ENCODE measurements at regions not wholly inside any gene's neighbourhood (a gene's known extent, or its start where the extent isn't known, plus 50 kb on each side); places are given as distances from the start of the nearest gene placed in this dataset.
A peak's percentile ranks its signal among the peaks of the same experiment; 100 is the strongest.
"Not testable (repeated sequence)": the region's sequence is repeated elsewhere in the genome, so short reads cannot be mapped to it uniquely, and the experiment has no call there.

GRCh38 chr2:57407772-57408201 is 638.8 kb upstream of the VRK2 start:
- Histone ChIP-seq H3K36me3 (ENCODE audit: control insufficient read depth in 2 of 3, insufficient read depth in 3 of 3, low read length in 3 of 3) (no peaks in the 10 kb centered on the region), H3K4me1 (ENCODE audit: control insufficient read depth in 2 of 2, insufficient read depth in 2 of 2, low read length in 2 of 2) (no peaks in the 10 kb centered on the region), H3K4me3 (ENCODE audit: low read length) (no peak overlapping the region), H3K27me3 (ENCODE audit: control insufficient read depth in 2 of 2, insufficient read depth in 2 of 2, low read length in 2 of 2) (no peaks in the 10 kb centered on the region), H3K9me3 (ENCODE audit: control insufficient read depth in 2 of 3, low read length in 3 of 3) (no peaks in the 10 kb centered on the region), H3K27ac (ENCODE audit: low read depth, low read length) (no peak overlapping the region)
- no peaks in the 10 kb centered on the region for H3K27me3 Mint-ChIP-seq
- DNase-seq, result no peak
- H3K9me3 Mint-ChIP-seq, result peaks cover 0 to 32% (median 20%) of the 10 kb centered on the region in 11 donors
- no peak overlapping the region for H3K27ac Mint-ChIP-seq
- no peaks in the 10 kb centered on the region for H3K4me1 Mint-ChIP-seq
- no peaks in the 10 kb centered on the region for H3K36me3 Mint-ChIP-seq
- intact Hi-C loops (cut with micrococcal nuclease), result no loop called here
- ATAC-seq, result no peak
- no peak overlapping the region for H3K4me3 Mint-ChIP-seq
- ChIA-PET POLR2A (no interaction called here), CTCF (no interaction called here)

- ATAC-seq, result no peak
These were observed 638.0 kb upstream of the VRK2 start for GRCh38 chr2:57408587-57408986.

GRCh38 chr2:57417007-57417406 is 629.6 kb upstream of the VRK2 start:
- Histone ChIP-seq H3K9me3 (ENCODE audit: control insufficient read depth in 2 of 3, low read length in 3 of 3) (no peaks in the 10 kb centered on the region), H3K27me3 (ENCODE audit: control insufficient read depth in 2 of 2, insufficient read depth in 2 of 2, low read length in 2 of 2) (no peaks in the 10 kb centered on the region), H3K36me3 (ENCODE audit: control insufficient read depth in 2 of 3, insufficient read depth in 3 of 3, low read length in 3 of 3) (no peaks in the 10 kb centered on the region), H3K27ac (ENCODE audit: low read depth, low read length) (no peak overlapping the region), H3K4me3 (ENCODE audit: low read length) (no peak overlapping the region), H3K4me1 (ENCODE audit: control insufficient read depth in 2 of 2, insufficient read depth in 2 of 2, low read length in 2 of 2) (no peaks in the 10 kb centered on the region)
- H3K27me3 Mint-ChIP-seq, result no peaks in the 10 kb centered on the region
- peaks cover 0 to 38% (median 21%) of the 10 kb centered on the region in 11 donors for H3K9me3 Mint-ChIP-seq
- no peaks in the 10 kb centered on the region for H3K36me3 Mint-ChIP-seq
- intact Hi-C loops (cut with micrococcal nuclease), result no loop called here
- no peak for DNase-seq
- POLR2A ChIA-PET, result no interaction called here
- ATAC-seq, result no peak
- H3K4me3 Mint-ChIP-seq, result no peak overlapping the region
- no peak overlapping the region for H3K27ac Mint-ChIP-seq
- H3K4me1 Mint-ChIP-seq, result no peaks in the 10 kb centered on the region
- CTCF ChIA-PET, result no interaction called here

More at GRCh38 chr2:57408587-57408986, 638.0 kb upstream of the VRK2 start:
- DNase-seq, result no peak
- no peaks in the 10 kb centered on the region for H3K4me1 Mint-ChIP-seq
- no peak overlapping the region for H3K4me3 ChIP-seq (ENCODE audit: low read length)
- no peaks in the 10 kb centered on the region for H3K36me3 ChIP-seq (ENCODE audit: control insufficient read depth in 2 of 3, insufficient read depth in 3 of 3, low read length in 3 of 3)
- H3K4me1 ChIP-seq (ENCODE audit: control insufficient read depth in 2 of 2, insufficient read depth in 2 of 2, low read length in 2 of 2), result no peaks in the 10 kb centered on the region
- ChIA-PET POLR2A (no interaction called here), CTCF (no interaction called here)
- no peaks in the 10 kb centered on the region for H3K36me3 Mint-ChIP-seq
- H3K4me3 Mint-ChIP-seq, result no peak overlapping the region
- no peaks in the 10 kb centered on the region for H3K9me3 ChIP-seq (ENCODE audit: control insufficient read depth in 2 of 3, low read length in 3 of 3)
- no peaks in the 10 kb centered on the region for H3K27me3 ChIP-seq (ENCODE audit: control insufficient read depth in 2 of 2, insufficient read depth in 2 of 2, low read length in 2 of 2)
- no peaks in the 10 kb centered on the region for H3K27me3 Mint-ChIP-seq
- no peak overlapping the region for H3K27ac Mint-ChIP-seq
- intact Hi-C loops (cut with micrococcal nuclease), result no loop called here
- no peak overlapping the region for H3K27ac ChIP-seq (ENCODE audit: low read depth, low read length)
- H3K9me3 Mint-ChIP-seq, result peaks cover 0 to 38% (median 20%) of the 10 kb centered on the region in 11 donors

GRCh38 chr2:57418859-57419346 is 627.7 kb upstream of the VRK2 start:
- POLR2A ChIA-PET; H3K27me3 Mint-ChIP-seq; H3K4me1 ChIP-seq (ENCODE audit: control insufficient read depth in 2 of 2, insufficient read depth in 2 of 2, low read length in 2 of 2); H3K36me3 ChIP-seq (ENCODE audit: control insufficient read depth in 2 of 3, insufficient read depth in 3 of 3, low read length in 3 of 3); DNase-seq; H3K36me3 Mint-ChIP-seq; ATAC-seq; CTCF ChIA-PET; H3K4me3 Mint-ChIP-seq; H3K9me3 ChIP-seq (ENCODE audit: control insufficient read depth in 2 of 3, low read length in 3 of 3); H3K4me1 Mint-ChIP-seq; H3K27ac Mint-ChIP-seq; intact Hi-C loops (cut with micrococcal nuclease); H3K27me3 ChIP-seq (ENCODE audit: control insufficient read depth in 2 of 2, insufficient read depth in 2 of 2, low read length in 2 of 2); H3K4me3 ChIP-seq (ENCODE audit: low read length); H3K27ac ChIP-seq (ENCODE audit: low read depth, low read length): not testable (repeated sequence)
- peaks cover 0 to 21% (median 12%) of the 10 kb centered on the region in 11 donors for H3K9me3 Mint-ChIP-seq

- intact Hi-C loops (cut with micrococcal nuclease), result no loop called here
- Mint-ChIP-seq H3K36me3 (no peaks in the 10 kb centered on the region), H3K27ac (no peak overlapping the region)
These were observed 616.8 kb upstream of the VRK2 start for GRCh38 chr2:57429831-57430230.

GRCh38 chr2:57432528-57432927 is 614.1 kb upstream of the VRK2 start:
- H3K4me3 ChIP-seq (ENCODE audit: low read length), result no peak overlapping the region
- CTCF ChIA-PET, result no interaction called here

More at GRCh38 chr2:57429831-57430230, 616.8 kb upstream of the VRK2 start:
- Histone ChIP-seq H3K4me1 (ENCODE audit: control insufficient read depth in 2 of 2, insufficient read depth in 2 of 2, low read length in 2 of 2) (no peaks in the 10 kb centered on the region), H3K27ac (ENCODE audit: low read depth, low read length) (no peak overlapping the region), H3K9me3 (ENCODE audit: control insufficient read depth in 2 of 3, low read length in 3 of 3) (no peaks in the 10 kb centered on the region), H3K4me3 (ENCODE audit: low read length) (no peak overlapping the region), H3K27me3 (ENCODE audit: control insufficient read depth in 2 of 2, insufficient read depth in 2 of 2, low read length in 2 of 2) (no peaks in the 10 kb centered on the region), H3K36me3 (ENCODE audit: control insufficient read depth in 2 of 3, insufficient read depth in 3 of 3, low read length in 3 of 3) (no peaks in the 10 kb centered on the region)
- ATAC-seq (peak; percentile 50), DNase-seq (no peak)
- CTCF ChIA-PET, result no interaction called here
- POLR2A ChIA-PET, result no interaction called here
- no peak overlapping the region for H3K4me3 Mint-ChIP-seq
- H3K4me1 Mint-ChIP-seq, result peaks cover 0 to 1% (median 0%) of the 10 kb centered on the region in 7 donors
- H3K27me3 Mint-ChIP-seq, result no peaks in the 10 kb centered on the region
- H3K9me3 Mint-ChIP-seq, result peaks cover 0 to 12% (median 0%) of the 10 kb centered on the region in 11 donors

GRCh38 chr2:57434441-57434840 is 612.2 kb upstream of the VRK2 start:
- no peak overlapping the region for H3K4me3 Mint-ChIP-seq
- Histone ChIP-seq H3K4me1 (ENCODE audit: control insufficient read depth in 2 of 2, insufficient read depth in 2 of 2, low read length in 2 of 2) (no peaks in the 10 kb centered on the region), H3K4me3 (ENCODE audit: low read length) (no peak overlapping the region), H3K9me3 (ENCODE audit: control insufficient read depth in 2 of 3, low read length in 3 of 3) (no peaks in the 10 kb centered on the region), H3K27me3 (ENCODE audit: control insufficient read depth in 2 of 2, insufficient read depth in 2 of 2, low read length in 2 of 2) (no peaks in the 10 kb centered on the region), H3K36me3 (ENCODE audit: control insufficient read depth in 2 of 3, insufficient read depth in 3 of 3, low read length in 3 of 3) (no peaks in the 10 kb centered on the region), H3K27ac (ENCODE audit: low read depth, low read length) (no peak overlapping the region)
- H3K27me3 Mint-ChIP-seq, result no peaks in the 10 kb centered on the region
- POLR2A ChIA-PET, result no interaction called here
- H3K9me3 Mint-ChIP-seq, result peaks cover 0 to 4% (median 0%) of the 10 kb centered on the region in 11 donors
- H3K36me3 Mint-ChIP-seq, result no peaks in the 10 kb centered on the region
- peaks cover 0 to 1% (median 0%) of the 10 kb centered on the region in 7 donors for H3K4me1 Mint-ChIP-seq
- no peak for DNase-seq
- intact Hi-C loops (cut with micrococcal nuclease), result no loop called here
- no peak overlapping the region for H3K27ac Mint-ChIP-seq
- CTCF ChIA-PET, result no interaction called here
- no peak for ATAC-seq

More at GRCh38 chr2:57432528-57432927, 614.1 kb upstream of the VRK2 start:
- ATAC-seq, result no peak
- no peaks in the 10 kb centered on the region for H3K36me3 Mint-ChIP-seq
- Histone ChIP-seq H3K4me1 (ENCODE audit: control insufficient read depth in 2 of 2, insufficient read depth in 2 of 2, low read length in 2 of 2) (no peaks in the 10 kb centered on the region), H3K36me3 (ENCODE audit: control insufficient read depth in 2 of 3, insufficient read depth in 3 of 3, low read length in 3 of 3) (no peaks in the 10 kb centered on the region), H3K27ac (ENCODE audit: low read depth, low read length) (no peak overlapping the region), H3K27me3 (ENCODE audit: control insufficient read depth in 2 of 2, insufficient read depth in 2 of 2, low read length in 2 of 2) (no peaks in the 10 kb centered on the region), H3K9me3 (ENCODE audit: control insufficient read depth in 2 of 3, low read length in 3 of 3) (no peaks in the 10 kb centered on the region)
- H3K4me1 Mint-ChIP-seq, result peaks cover 0 to 1% (median 0%) of the 10 kb centered on the region in 7 donors
- DNase-seq, result no peak
- no peak overlapping the region for H3K4me3 Mint-ChIP-seq
- H3K27me3 Mint-ChIP-seq, result no peaks in the 10 kb centered on the region
- no peak overlapping the region for H3K27ac Mint-ChIP-seq
- H3K9me3 Mint-ChIP-seq, result peaks cover 0 to 4% (median 0%) of the 10 kb centered on the region in 11 donors
- intact Hi-C loops (cut with micrococcal nuclease), result no loop called here
- POLR2A ChIA-PET, result no interaction called here

Measured in naive thymus-derived CD4-positive, alpha-beta T cell (primary cell).